ENCODE measurements at regions not wholly inside any gene's neighbourhood (a gene's known extent, or its start where the extent isn't known, plus 50 kb on each side); places are given as distances from the start of the nearest gene placed in this dataset.

GRCh38 chr11:82610671-82611070 lies 123.0 kb downstream of the FAM181B start:
- H3K9ac ChIP-seq (ENCODE audit: low read depth in 1 of 2, low read length in 2 of 2) = no peak overlapping the region
- H3K36me3 ChIP-seq (ENCODE audit: control insufficient read depth in 2 of 2, insufficient read depth in 2 of 2, low read length in 2 of 2) = no peaks in the 10 kb centered on the region
- H3K27ac ChIP-seq (ENCODE audit: low read depth in 2 of 2, low read length in 2 of 2) = no peak overlapping the region
- no peaks in the 10 kb centered on the region for H3K9me3 ChIP-seq (ENCODE audit: control insufficient read depth in 2 of 2, low read length in 2 of 2)
- H3K27me3 ChIP-seq (ENCODE audit: control insufficient read depth in 2 of 2, insufficient read depth in 2 of 2, low read length in 2 of 2) = no peaks in the 10 kb centered on the region
- no peaks in the 10 kb centered on the region for H3K4me1 ChIP-seq (ENCODE audit: control insufficient read depth in 2 of 2, insufficient read depth in 2 of 2, low read length in 2 of 2)
- no peak overlapping the region for H3K4me3 ChIP-seq (ENCODE audit: low read length in 2 of 2)

GRCh38 chr11:82606738-82607137 lies 126.9 kb downstream of the FAM181B start:
- Histone ChIP-seq H3K27me3 (ENCODE audit: control insufficient read depth in 2 of 2, insufficient read depth in 2 of 2, low read length in 2 of 2) (no peaks in the 10 kb centered on the region), H3K4me3 (ENCODE audit: low read length in 2 of 2) (no peak overlapping the region), H3K4me1 (ENCODE audit: control insufficient read depth in 2 of 2, insufficient read depth in 2 of 2, low read length in 2 of 2) (no peaks in the 10 kb centered on the region), H3K9me3 (ENCODE audit: control insufficient read depth in 2 of 2, low read length in 2 of 2) (no peaks in the 10 kb centered on the region), H3K27ac (ENCODE audit: low read depth in 2 of 2, low read length in 2 of 2) (no peak overlapping the region), H3K9ac (ENCODE audit: low read depth in 1 of 2, low read length in 2 of 2) (no peak overlapping the region), H3K36me3 (ENCODE audit: control insufficient read depth in 2 of 2, insufficient read depth in 2 of 2, low read length in 2 of 2) (no peaks in the 10 kb centered on the region)

- H3K9ac ChIP-seq (ENCODE audit: low read depth in 1 of 2, low read length in 2 of 2) = no peak overlapping the region
- H3K36me3 ChIP-seq (ENCODE audit: control insufficient read depth in 2 of 2, insufficient read depth in 2 of 2, low read length in 2 of 2) = no peaks in the 10 kb centered on the region
- H3K9me3 ChIP-seq (ENCODE audit: control insufficient read depth in 2 of 2, low read length in 2 of 2) = no peaks in the 10 kb centered on the region
- no peaks in the 10 kb centered on the region for H3K27me3 ChIP-seq (ENCODE audit: control insufficient read depth in 2 of 2, insufficient read depth in 2 of 2, low read length in 2 of 2)
- H3K27ac ChIP-seq (ENCODE audit: low read depth in 2 of 2, low read length in 2 of 2) = no peak overlapping the region
- no peak overlapping the region for H3K4me3 ChIP-seq (ENCODE audit: low read length in 2 of 2)
- no peaks in the 10 kb centered on the region for H3K4me1 ChIP-seq (ENCODE audit: control insufficient read depth in 2 of 2, insufficient read depth in 2 of 2, low read length in 2 of 2)
Measured at GRCh38 chr11:82601711-82602110, 132.0 kb downstream of the FAM181B start.

GRCh38 chr11:82599836-82600235 lies 133.8 kb downstream of the FAM181B start:
- Histone ChIP-seq H3K9me3 (ENCODE audit: control insufficient read depth in 2 of 2, low read length in 2 of 2) (no peaks in the 10 kb centered on the region), H3K4me3 (ENCODE audit: low read length in 2 of 2) (no peak overlapping the region)

GRCh38 chr11:82586581-82586980 lies 147.1 kb downstream of the FAM181B start:
- H3K4me1 ChIP-seq (ENCODE audit: control insufficient read depth in 2 of 2, insufficient read depth in 2 of 2, low read length in 2 of 2) = no peaks in the 10 kb centered on the region
- H3K9ac ChIP-seq (ENCODE audit: low read depth in 1 of 2, low read length in 2 of 2) = no peak overlapping the region
- H3K27me3 ChIP-seq (ENCODE audit: control insufficient read depth in 2 of 2, insufficient read depth in 2 of 2, low read length in 2 of 2) = no peaks in the 10 kb centered on the region
- H3K4me3 ChIP-seq (ENCODE audit: low read length in 2 of 2) = no peak overlapping the region
- no peaks in the 10 kb centered on the region for H3K9me3 ChIP-seq (ENCODE audit: control insufficient read depth in 2 of 2, low read length in 2 of 2)
- no peak overlapping the region for H3K27ac ChIP-seq (ENCODE audit: low read depth in 2 of 2, low read length in 2 of 2)
- H3K36me3 ChIP-seq (ENCODE audit: control insufficient read depth in 2 of 2, insufficient read depth in 2 of 2, low read length in 2 of 2) = no peaks in the 10 kb centered on the region

More at GRCh38 chr11:82599836-82600235, 133.8 kb downstream of the FAM181B start:
- Histone ChIP-seq H3K27ac (ENCODE audit: low read depth in 2 of 2, low read length in 2 of 2) (no peak overlapping the region), H3K9ac (ENCODE audit: low read depth in 1 of 2, low read length in 2 of 2) (no peak overlapping the region), H3K36me3 (ENCODE audit: control insufficient read depth in 2 of 2, insufficient read depth in 2 of 2, low read length in 2 of 2) (no peaks in the 10 kb centered on the region), H3K27me3 (ENCODE audit: control insufficient read depth in 2 of 2, insufficient read depth in 2 of 2, low read length in 2 of 2) (no peaks in the 10 kb centered on the region), H3K4me1 (ENCODE audit: control insufficient read depth in 2 of 2, insufficient read depth in 2 of 2, low read length in 2 of 2) (no peaks in the 10 kb centered on the region)

- no peaks in the 10 kb centered on the region for H3K9me3 ChIP-seq (ENCODE audit: control insufficient read depth in 2 of 2, low read length in 2 of 2)
Measured at GRCh38 chr11:82577246-82577645, 156.4 kb downstream of the FAM181B start.

GRCh38 chr11:82560836-82561235 lies 172.8 kb downstream of the FAM181B start:
- Histone ChIP-seq H3K9ac (ENCODE audit: low read depth in 1 of 2, low read length in 2 of 2) (no peak overlapping the region), H3K4me1 (ENCODE audit: control insufficient read depth in 2 of 2, insufficient read depth in 2 of 2, low read length in 2 of 2) (no peaks in the 10 kb centered on the region), H3K9me3 (ENCODE audit: control insufficient read depth in 2 of 2, low read length in 2 of 2) (no peaks in the 10 kb centered on the region), H3K36me3 (ENCODE audit: control insufficient read depth in 2 of 2, insufficient read depth in 2 of 2, low read length in 2 of 2) (no peaks in the 10 kb centered on the region), H3K4me3 (ENCODE audit: low read length in 2 of 2) (no peak overlapping the region), H3K27ac (ENCODE audit: low read depth in 2 of 2, low read length in 2 of 2) (no peak overlapping the region), H3K27me3 (ENCODE audit: control insufficient read depth in 2 of 2, insufficient read depth in 2 of 2, low read length in 2 of 2) (no peaks in the 10 kb centered on the region)

More at GRCh38 chr11:82577246-82577645, 156.4 kb downstream of the FAM181B start:
- Histone ChIP-seq H3K4me3 (ENCODE audit: low read length in 2 of 2) (no peak overlapping the region), H3K4me1 (ENCODE audit: control insufficient read depth in 2 of 2, insufficient read depth in 2 of 2, low read length in 2 of 2) (no peaks in the 10 kb centered on the region), H3K9ac (ENCODE audit: low read depth in 1 of 2, low read length in 2 of 2) (no peak overlapping the region), H3K27ac (ENCODE audit: low read depth in 2 of 2, low read length in 2 of 2) (no peak overlapping the region), H3K36me3 (ENCODE audit: control insufficient read depth in 2 of 2, insufficient read depth in 2 of 2, low read length in 2 of 2) (no peaks in the 10 kb centered on the region), H3K27me3 (ENCODE audit: control insufficient read depth in 2 of 2, insufficient read depth in 2 of 2, low read length in 2 of 2) (no peaks in the 10 kb centered on the region)

- Histone ChIP-seq H3K36me3 (ENCODE audit: control insufficient read depth in 2 of 2, insufficient read depth in 2 of 2, low read length in 2 of 2) (no peaks in the 10 kb centered on the region), H3K4me3 (ENCODE audit: low read length in 2 of 2) (no peak overlapping the region), H3K27me3 (ENCODE audit: control insufficient read depth in 2 of 2, insufficient read depth in 2 of 2, low read length in 2 of 2) (no peaks in the 10 kb centered on the region), H3K9ac (ENCODE audit: low read depth in 1 of 2, low read length in 2 of 2) (no peak overlapping the region), H3K9me3 (ENCODE audit: control insufficient read depth in 2 of 2, low read length in 2 of 2) (no peaks in the 10 kb centered on the region), H3K4me1 (ENCODE audit: control insufficient read depth in 2 of 2, insufficient read depth in 2 of 2, low read length in 2 of 2) (no peaks in the 10 kb centered on the region), H3K27ac (ENCODE audit: low read depth in 2 of 2, low read length in 2 of 2) (no peak overlapping the region)
Measured at GRCh38 chr11:82559609-82560008, 174.1 kb downstream of the FAM181B start.

- no peak overlapping the region for H3K27ac ChIP-seq (ENCODE audit: low read depth in 2 of 2, low read length in 2 of 2)
- H3K9me3 ChIP-seq (ENCODE audit: control insufficient read depth in 2 of 2, low read length in 2 of 2) = no peaks in the 10 kb centered on the region
- no peak overlapping the region for H3K9ac ChIP-seq (ENCODE audit: low read depth in 1 of 2, low read length in 2 of 2)
- no peaks in the 10 kb centered on the region for H3K27me3 ChIP-seq (ENCODE audit: control insufficient read depth in 2 of 2, insufficient read depth in 2 of 2, low read length in 2 of 2)
- no peaks in the 10 kb centered on the region for H3K4me1 ChIP-seq (ENCODE audit: control insufficient read depth in 2 of 2, insufficient read depth in 2 of 2, low read length in 2 of 2)
- no peaks in the 10 kb centered on the region for H3K36me3 ChIP-seq (ENCODE audit: control insufficient read depth in 2 of 2, insufficient read depth in 2 of 2, low read length in 2 of 2)
- no peak overlapping the region for H3K4me3 ChIP-seq (ENCODE audit: low read length in 2 of 2)
Measured at GRCh38 chr11:82557274-82557673, 176.4 kb downstream of the FAM181B start.

- H3K36me3 ChIP-seq (ENCODE audit: control insufficient read depth in 2 of 2, insufficient read depth in 2 of 2, low read length in 2 of 2) = no peaks in the 10 kb centered on the region
- no peak overlapping the region for H3K9ac ChIP-seq (ENCODE audit: low read depth in 1 of 2, low read length in 2 of 2)
- no peaks in the 10 kb centered on the region for H3K27me3 ChIP-seq (ENCODE audit: control insufficient read depth in 2 of 2, insufficient read depth in 2 of 2, low read length in 2 of 2)
- no peak overlapping the region for H3K27ac ChIP-seq (ENCODE audit: low read depth in 2 of 2, low read length in 2 of 2)
- no peaks in the 10 kb centered on the region for H3K9me3 ChIP-seq (ENCODE audit: control insufficient read depth in 2 of 2, low read length in 2 of 2)
- no peak overlapping the region for H3K4me3 ChIP-seq (ENCODE audit: low read length in 2 of 2)
- no peaks in the 10 kb centered on the region for H3K4me1 ChIP-seq (ENCODE audit: control insufficient read depth in 2 of 2, insufficient read depth in 2 of 2, low read length in 2 of 2)
Measured at GRCh38 chr11:82556210-82556609, 177.5 kb downstream of the FAM181B start.

All from mucosa of rectum (tissue), 2 donors.